ENCODE measurements at regions not wholly inside any gene's neighbourhood (a gene's known extent, or its start where the extent isn't known, plus 50 kb on each side); places are given as distances from the start of the nearest gene placed in this dataset.

DNA sequence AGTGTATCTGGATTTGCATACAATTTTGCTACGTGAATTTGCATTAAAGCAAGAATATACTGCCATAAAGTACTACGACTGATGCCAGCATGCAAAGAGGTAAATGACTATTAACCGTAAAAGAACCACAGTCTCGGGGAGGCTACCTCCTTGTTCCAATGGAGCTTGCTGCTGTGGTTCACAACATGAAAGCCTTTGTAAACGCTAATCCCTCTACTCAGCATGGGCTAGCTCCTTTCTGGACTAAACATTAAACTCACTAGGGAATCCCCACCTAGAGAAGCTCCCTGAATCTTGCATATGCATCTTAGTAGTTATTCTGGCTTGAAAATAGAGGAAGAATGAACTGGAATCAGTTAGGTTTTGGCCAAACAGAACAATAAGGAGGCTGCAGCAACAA is 60.5 kb upstream of the ARHGAP32 start:
- peaks cover 67% of the 10 kb centered on the region for H3K79me2 ChIP-seq (ENCODE audit: insufficient read depth, low read length)
- peaks cover 65% of the 10 kb centered on the region for H3K4me1 ChIP-seq (ENCODE audit: insufficient read depth, low read length)
- no peak overlapping the region for H2AFZ ChIP-seq (ENCODE audit: low read length)
- WGBS (ENCODE audit: low lambda C conversion rate) = 91% methylated on average over 5 of the region's 5 CpGs
- H3K27ac ChIP-seq (ENCODE audit: extremely low read length, insufficient read depth, low read length) = no peak overlapping the region
- in situ Hi-C loops (cut with HindIII; ENCODE audit: extremely low pct_ligation_motif_present, low pct_unique_long_range_greater_than_20kb) (no loop called here), intact Hi-C loops (cut with micrococcal nuclease; ENCODE audit: unreplicated experiment) (no loop called here)
- H4K20me1 ChIP-seq (ENCODE audit: insufficient read depth, low read length) = no peaks in the 10 kb centered on the region
- ATAC-seq (no peak), DNase-seq (ENCODE audit: low spot score) (no peak), FAIRE-seq (no peak)
- H3K9ac ChIP-seq (ENCODE audit: insufficient read depth, low read depth, low read length) = no peak overlapping the region
- TF ChIP-seq ZNF407 (CRISPR knock-in tag; IDR thresholded peaks at IDR 0.05; ENCODE audit: not compliant biosample characterization) (no peak), SRSF1 (optimal IDR thresholded peaks at IDR 0.05; ENCODE audit: low read depth, low read length) (no peak), TCF7L2 (IDR thresholded peaks at IDR 0.05; ENCODE audit: low read depth, low read length) (no peak), CREB3 (CRISPR knock-in tag; IDR thresholded peaks at IDR 0.05) (no peak), ZNF781 (CRISPR knock-in tag; IDR thresholded peaks at IDR 0.05; ENCODE audit: borderline replicate concordance, not compliant biosample characterization) (no peak), TARDBP (CRISPR knock-in tag; IDR thresholded peaks at IDR 0.05) (no peak), ZNF790 (CRISPR knock-in tag; IDR thresholded peaks at IDR 0.05; ENCODE audit: borderline replicate concordance) (no peak)
- TF ChIP-seq, protein P1, sequence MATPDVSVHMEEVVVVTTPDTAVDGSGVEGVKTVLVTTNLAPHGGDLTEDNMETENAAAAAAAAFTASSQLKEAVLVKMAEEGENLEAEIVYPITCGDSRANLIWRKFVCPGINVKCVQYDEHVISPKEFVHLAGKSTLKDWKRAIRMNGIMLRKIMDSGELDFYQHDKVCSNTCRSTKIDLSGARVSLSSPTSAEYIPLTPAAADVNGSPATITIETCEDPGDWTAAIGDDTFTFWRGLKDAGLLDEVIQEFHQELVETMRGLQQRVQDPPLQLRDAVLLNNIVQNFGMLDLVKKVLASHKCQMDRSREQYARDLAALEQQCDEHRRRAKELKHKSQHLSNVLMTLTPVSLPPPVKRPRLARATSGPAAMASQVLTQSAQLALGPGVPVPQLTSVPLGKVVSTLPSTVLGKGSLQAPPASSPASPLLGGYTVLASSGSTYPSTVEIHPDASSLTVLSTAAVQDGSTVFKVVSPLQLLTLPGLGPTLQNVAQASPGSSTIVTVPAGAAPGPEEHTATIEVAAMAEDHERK (CRISPR knock-in tag; IDR thresholded peaks at IDR 0.05; ENCODE audit: low read depth) = no peak
- H3K9me3 ChIP-seq (ENCODE audit: low read length) = 0 out of 2 replicates have a peak, but pooled peaks cover 4% of the 10 kb centered on the region
- H3K36me3 ChIP-seq (replicated peaks in 1 of 2; ENCODE audit: control insufficient read depth in 1 of 2, insufficient read depth in 2 of 2, low read length in 2 of 2) = no peaks in the 10 kb centered on the region
- no peak overlapping the region for H3K4me3 ChIP-seq (replicated peaks in 1 of 3; ENCODE audit: insufficient read depth in 1 of 3, low read depth in 2 of 3, low read length in 3 of 3)
- no peaks in the 10 kb centered on the region for H3K27me3 ChIP-seq (ENCODE audit: control insufficient read depth in 1 of 2, insufficient read depth in 2 of 2, low read length in 2 of 2)
- CTCF ChIA-PET (ENCODE audit: low intra/inter-chr PET ratio, low total read pairs) = no interaction called here
- no peak overlapping the region for H3K4me2 ChIP-seq (ENCODE audit: low read depth, low read length)
- no TSS peak for BruUV-seq (replicated peaks)
- POLR2A ChIA-PET = no interaction called here

All from HepG2 (cell line).